Panc1 (cell line): ENCODE measurements at regions not wholly inside any gene's neighbourhood (a gene's known extent, or its start where the extent isn't known, plus 50 kb on each side); places are given as distances from the start of the nearest gene placed in this dataset.

Experiments
- CTCF ChIP-seq: fragments of 450-650 bp; IDR thresholded peaks from 2 replicates; pipeline ENCODE4 v1.5.1; 2017; ENCODE audit warnings: mild to moderate bottlenecking
- POLR2AphosphoS5 ChIP-seq: IDR thresholded peaks from 2 replicates; pipeline ENCODE4 v1.6.1; 2012; ENCODE audit warnings: mild to moderate bottlenecking, low read depth, low read length, moderate library complexity
- REST ChIP-seq, 2 experiments: IDR thresholded peaks; 2 replicates each; pipeline ENCODE4 v1.6.1; 2011 to 2012; ENCODE audit warnings: low read depth in 2 of 2, control low read depth in 1 of 2, low read length in 1 of 2, mild to moderate bottlenecking in 1 of 2, moderate library complexity in 1 of 2; ENCODE audit not compliant: insufficient read depth in 1 of 2

- TF ChIP-seq CTCF: no peak; the same call in 1 of the 2 replicates
- TF ChIP-seq POLR2AphosphoS5: no peak
- TF ChIP-seq REST (IDR thresholded peaks at IDR 0.05; ENCODE audit: insufficient read depth in 1 of 2, low read depth in 2 of 2, low read length in 1 of 2): no peak
Measured at GRCh38 chr1:200290010-200290685, 119.7 kb downstream of the ZNF281 start.
